ENCODE measurements at regions not wholly inside any gene's neighbourhood (a gene's known extent, or its start where the extent isn't known, plus 50 kb on each side); places are given as distances from the start of the nearest gene placed in this dataset.

- no peaks in the 10 kb centered on the region for H3K4me1 ChIP-seq
- H3K27me3 ChIP-seq, result no peaks in the 10 kb centered on the region
- no peaks in the 10 kb centered on the region for H3K9me3 ChIP-seq
- DNase-seq (ENCODE audit: extremely low spot score), result no peak
- no peaks in the 10 kb centered on the region for H3K36me3 ChIP-seq
- WGBS, result 72% methylated on average over 1 of the region's 1 CpG
- intact Hi-C loops (cut with DNase I), result no loop called here
- no peak overlapping the region for H3K27ac ChIP-seq (replicated peaks in 1 of 4)
- H3K4me3 ChIP-seq, result no peak overlapping the region
- TF ChIP-seq CTCF (IDR thresholded peaks at IDR 0.05), result no peak
- TF ChIP-seq EP300 (IDR thresholded peaks at IDR 0.05), result no peak
- TF ChIP-seq POLR2AphosphoS5 (IDR thresholded peaks at IDR 0.05), result no peak
- no peak for TF ChIP-seq POLR2A (IDR thresholded peaks at IDR 0.05; ENCODE audit: low read depth)
Observed at GRCh38 chr4:165737309-165737972, 135.6 kb upstream of the TLL1 start.

- no peaks in the 10 kb centered on the region for H3K27me3 ChIP-seq
- WGBS, result 83% methylated on average over 1 of the region's 1 CpG
- TF ChIP-seq POLR2A (IDR thresholded peaks at IDR 0.05; ENCODE audit: low read depth), result no peak
Observed at GRCh38 chr4:165738571-165738970, 134.5 kb upstream of the TLL1 start.

GRCh38 chr4:165740911-165741310 lies 132.1 kb upstream of the TLL1 start:
- intact Hi-C loops (cut with DNase I), result no loop called here
- H3K4me3 ChIP-seq, result no peak overlapping the region
- TF ChIP-seq CTCF (IDR thresholded peaks at IDR 0.05) (no peak), EP300 (IDR thresholded peaks at IDR 0.05) (no peak), POLR2AphosphoS5 (IDR thresholded peaks at IDR 0.05) (no peak)
- no peaks in the 10 kb centered on the region for H3K27me3 ChIP-seq
- H3K27ac ChIP-seq (replicated peaks in 1 of 4), result no peak overlapping the region
- DNase-seq (ENCODE audit: extremely low spot score), result no peak
- H3K4me1 ChIP-seq, result no peaks in the 10 kb centered on the region
- H3K36me3 ChIP-seq, result no peaks in the 10 kb centered on the region
- 77% methylated on average over 6 of the region's 6 CpGs for WGBS
- no peaks in the 10 kb centered on the region for H3K9me3 ChIP-seq

More at GRCh38 chr4:165738571-165738970, 134.5 kb upstream of the TLL1 start:
- no peaks in the 10 kb centered on the region for H3K4me1 ChIP-seq
- H3K4me3 ChIP-seq, result no peak overlapping the region
- no peaks in the 10 kb centered on the region for H3K36me3 ChIP-seq
- intact Hi-C loops (cut with DNase I), result no loop called here
- no peak for DNase-seq (ENCODE audit: extremely low spot score)
- H3K27ac ChIP-seq (replicated peaks in 1 of 4), result no peak overlapping the region
- H3K9me3 ChIP-seq, result no peaks in the 10 kb centered on the region

- TF ChIP-seq EP300 (IDR thresholded peaks at IDR 0.05) (no peak), CTCF (IDR thresholded peaks at IDR 0.05) (no peak), POLR2A (IDR thresholded peaks at IDR 0.05; ENCODE audit: low read depth) (no peak), POLR2AphosphoS5 (IDR thresholded peaks at IDR 0.05) (no peak)
- Histone ChIP-seq H3K27me3 (no peaks in the 10 kb centered on the region), H3K4me3 (no peak overlapping the region), H3K36me3 (no peaks in the 10 kb centered on the region), H3K9me3 (no peaks in the 10 kb centered on the region), H3K27ac (replicated peaks in 1 of 4) (no peak overlapping the region), H3K4me1 (no peaks in the 10 kb centered on the region)
- intact Hi-C loops (cut with DNase I), result no loop called here
- 88% methylated on average over 3 of the region's 3 CpGs for WGBS
- DNase-seq (ENCODE audit: extremely low spot score), result no peak
Observed at GRCh38 chr4:165743422-165743821, 129.6 kb upstream of the TLL1 start.

GRCh38 chr4:165744370-165744769 lies 128.7 kb upstream of the TLL1 start:
- no peak for TF ChIP-seq CTCF (IDR thresholded peaks at IDR 0.05)
- no peak for TF ChIP-seq POLR2AphosphoS5 (IDR thresholded peaks at IDR 0.05)
- no peak for TF ChIP-seq EP300 (IDR thresholded peaks at IDR 0.05)
- TF ChIP-seq POLR2A (IDR thresholded peaks at IDR 0.05; ENCODE audit: low read depth), result no peak
- H3K36me3 ChIP-seq, result no peaks in the 10 kb centered on the region
- 91% methylated on average over 1 of the region's 1 CpG for WGBS
- no peak overlapping the region for H3K27ac ChIP-seq (replicated peaks in 1 of 4)
- no peak overlapping the region for H3K4me3 ChIP-seq
- no peaks in the 10 kb centered on the region for H3K4me1 ChIP-seq
- no peak for DNase-seq (ENCODE audit: extremely low spot score)
- H3K9me3 ChIP-seq, result no peaks in the 10 kb centered on the region
- H3K27me3 ChIP-seq, result no peaks in the 10 kb centered on the region
- intact Hi-C loops (cut with DNase I), result no loop called here
